Sigmoid colon (tissue), 4 donors: ENCODE measurements at regions not wholly inside any gene's neighbourhood (a gene's known extent, or its start where the extent isn't known, plus 50 kb on each side); places are given as distances from the start of the nearest gene placed in this dataset.

Experiments used
- EP300 ChIP-seq, 4 donors: sonication (generic); formaldehyde crosslinking; IDR thresholded peaks; one replicate each; pipeline ENCODE4 v1.6.1; 2017; ENCODE audit warnings: antibody characterized with exemption in 4 of 4
- POLR2A ChIP-seq, 2 donors: fragments of 450-650 bp; IDR thresholded peaks; one replicate each; pipeline ENCODE4 v1.6.1; 2016; ENCODE audit warnings: antibody characterized with exemption in 2 of 2, mild to moderate bottlenecking in 2 of 2, moderate library complexity in 2 of 2
- POLR2AphosphoS5 ChIP-seq, 4 donors: sonication (generic); formaldehyde crosslinking; IDR thresholded peaks; one replicate each; pipeline ENCODE4 v1.6.1; 2017; ENCODE audit warnings: antibody characterized with exemption in 4 of 4
- TF ChIP-seq, protein P1 (sequence below), 4 experiments: fragments of 450-650 bp in 3 of 4; fragments of 200-600 bp in 1 of 4; IDR thresholded peaks; one replicate each; pipeline ENCODE4 v1.5.1; 2016 to 2019; ENCODE audit warnings: antibody characterized with exemption in 4 of 4, mild to moderate bottlenecking in 3 of 4, moderate library complexity in 2 of 4

DNA sequence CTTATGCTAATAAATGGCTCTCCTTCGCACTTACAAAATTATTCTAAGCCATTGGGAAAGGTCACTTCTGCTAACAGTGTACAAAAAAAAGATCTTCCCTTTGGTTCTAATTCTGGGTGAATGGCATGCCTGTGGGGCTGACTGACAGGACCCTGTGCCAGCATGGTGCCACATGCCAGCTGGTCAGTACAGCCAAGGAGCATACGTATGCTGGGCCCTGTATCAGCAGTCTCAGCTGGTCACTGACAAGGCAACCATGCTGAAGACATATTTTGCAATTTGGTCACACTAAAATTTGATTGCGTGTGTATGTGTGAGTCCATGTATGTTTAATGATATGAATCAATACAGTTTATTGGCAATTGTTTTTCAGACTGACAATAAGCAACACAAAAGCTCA lies 246.1 kb downstream of the TBL1XR1 start:
- no peak for TF ChIP-seq POLR2A (IDR thresholded peaks at IDR 0.05)
- TF ChIP-seq, protein P1, sequence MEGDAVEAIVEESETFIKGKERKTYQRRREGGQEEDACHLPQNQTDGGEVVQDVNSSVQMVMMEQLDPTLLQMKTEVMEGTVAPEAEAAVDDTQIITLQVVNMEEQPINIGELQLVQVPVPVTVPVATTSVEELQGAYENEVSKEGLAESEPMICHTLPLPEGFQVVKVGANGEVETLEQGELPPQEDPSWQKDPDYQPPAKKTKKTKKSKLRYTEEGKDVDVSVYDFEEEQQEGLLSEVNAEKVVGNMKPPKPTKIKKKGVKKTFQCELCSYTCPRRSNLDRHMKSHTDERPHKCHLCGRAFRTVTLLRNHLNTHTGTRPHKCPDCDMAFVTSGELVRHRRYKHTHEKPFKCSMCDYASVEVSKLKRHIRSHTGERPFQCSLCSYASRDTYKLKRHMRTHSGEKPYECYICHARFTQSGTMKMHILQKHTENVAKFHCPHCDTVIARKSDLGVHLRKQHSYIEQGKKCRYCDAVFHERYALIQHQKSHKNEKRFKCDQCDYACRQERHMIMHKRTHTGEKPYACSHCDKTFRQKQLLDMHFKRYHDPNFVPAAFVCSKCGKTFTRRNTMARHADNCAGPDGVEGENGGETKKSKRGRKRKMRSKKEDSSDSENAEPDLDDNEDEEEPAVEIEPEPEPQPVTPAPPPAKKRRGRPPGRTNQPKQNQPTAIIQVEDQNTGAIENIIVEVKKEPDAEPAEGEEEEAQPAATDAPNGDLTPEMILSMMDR (IDR thresholded peaks at IDR 0.05), result no peak
- TF ChIP-seq POLR2AphosphoS5 (IDR thresholded peaks at IDR 0.05), result no peak
- no peak for TF ChIP-seq EP300 (IDR thresholded peaks at IDR 0.05)
